ENCODE measurements at regions not wholly inside any gene's neighbourhood (a gene's known extent, or its start where the extent isn't known, plus 50 kb on each side); places are given as distances from the start of the nearest gene placed in this dataset.

- no peak for DNase-seq
Observed at GRCh38 chr3:118406562-118406961, 628.1 kb downstream of the IGSF11 start.

GRCh38 chr3:118408431-118408830 is 626.2 kb downstream of the IGSF11 start:
- DNase-seq: no peak

GRCh38 chr3:118412503-118412902 is 622.1 kb downstream of the IGSF11 start:
- no peak for DNase-seq

- DNase-seq: no peak
Observed at GRCh38 chr3:118425272-118425837, 609.3 kb downstream of the IGSF11 start.

GRCh38 chr3:118433825-118434224 is 600.8 kb downstream of the IGSF11 start:
- DNase-seq: no peak

- no peak for DNase-seq
Observed at GRCh38 chr3:118435851-118436350, 598.7 kb downstream of the IGSF11 start.

- DNase-seq: no peak
Observed at GRCh38 chr3:118436697-118437262, 597.9 kb downstream of the IGSF11 start.

GRCh38 chr3:118445036-118445435 is 589.6 kb downstream of the IGSF11 start:
- no peak for DNase-seq

GRCh38 chr3:118447339-118447738 is 587.3 kb downstream of the IGSF11 start:
- DNase-seq: no peak

GRCh38 chr3:118466795-118467330 is 567.8 kb downstream of the IGSF11 start:
- DNase-seq: no peak

GRCh38 chr3:118468801-118469200 is 565.8 kb downstream of the IGSF11 start:
- DNase-seq: no peak

- no peak for DNase-seq
Observed at GRCh38 chr3:118472586-118472985, 562.1 kb downstream of the IGSF11 start.

- no peak for DNase-seq
Observed at GRCh38 chr3:118473343-118473742, 561.3 kb downstream of the IGSF11 start.

GRCh38 chr3:118476885-118477618 is 557.6 kb downstream of the IGSF11 start:
- no peak for DNase-seq

- no peak for DNase-seq
Observed at GRCh38 chr3:118477768-118478167, 556.9 kb downstream of the IGSF11 start.

- no peak for DNase-seq
Observed at GRCh38 chr3:118478706-118479276, 555.9 kb downstream of the IGSF11 start.

- no peak for DNase-seq
Observed at GRCh38 chr3:118479376-118479775, 555.3 kb downstream of the IGSF11 start.

GRCh38 chr3:118480101-118480860 is 554.4 kb downstream of the IGSF11 start:
- no peak for DNase-seq

GRCh38 chr3:118485693-118486092 is 549.0 kb downstream of the IGSF11 start:
- DNase-seq: no peak

GRCh38 chr3:118487734-118488133 is 546.9 kb downstream of the IGSF11 start:
- no peak for DNase-seq

- no peak for DNase-seq
Observed at GRCh38 chr3:118488732-118489131, 545.9 kb downstream of the IGSF11 start.

- DNase-seq: no peak
Observed at GRCh38 chr3:118495206-118495605, 539.4 kb downstream of the IGSF11 start.

GRCh38 chr3:118497274-118497673 is 537.4 kb downstream of the IGSF11 start:
- no peak for DNase-seq

All from NCI-H345 (cell line).